GM12873 (cell line): ENCODE measurements at regions not wholly inside any gene's neighbourhood (a gene's known extent, or its start where the extent isn't known, plus 50 kb on each side); places are given as distances from the start of the nearest gene placed in this dataset.

Source experiments
- TF ChIP-seq, protein P1 (sequence below): IDR thresholded peaks from 2 replicates; pipeline ENCODE4 v1.5.1; 2012; ENCODE audit warnings: low read depth, mild to moderate bottlenecking, moderate library complexity, low read length, control low read depth; ENCODE audit not compliant: insufficient read depth; ENCODE audit errors: missing control alignments

DNA sequence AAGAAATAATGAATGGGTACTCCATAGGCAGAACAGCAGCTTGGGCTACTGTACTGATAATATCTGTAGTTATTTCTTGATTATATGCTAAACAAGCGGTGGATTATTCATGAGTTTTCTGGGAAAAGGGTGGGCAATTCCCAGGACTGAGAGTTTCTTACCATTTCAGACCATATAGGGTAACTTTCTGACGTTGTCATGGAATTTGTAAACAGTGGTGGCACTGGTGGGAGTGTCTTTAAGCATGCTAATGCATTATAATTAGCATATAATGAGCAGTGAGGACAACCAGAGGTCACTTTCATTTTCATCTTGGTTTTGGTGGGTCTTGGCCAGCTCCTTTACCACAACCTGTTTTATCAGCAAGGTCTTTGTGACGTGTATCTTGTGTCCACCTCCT, 399.7 kb downstream of the CDC14C start:
- TF ChIP-seq, protein P1, sequence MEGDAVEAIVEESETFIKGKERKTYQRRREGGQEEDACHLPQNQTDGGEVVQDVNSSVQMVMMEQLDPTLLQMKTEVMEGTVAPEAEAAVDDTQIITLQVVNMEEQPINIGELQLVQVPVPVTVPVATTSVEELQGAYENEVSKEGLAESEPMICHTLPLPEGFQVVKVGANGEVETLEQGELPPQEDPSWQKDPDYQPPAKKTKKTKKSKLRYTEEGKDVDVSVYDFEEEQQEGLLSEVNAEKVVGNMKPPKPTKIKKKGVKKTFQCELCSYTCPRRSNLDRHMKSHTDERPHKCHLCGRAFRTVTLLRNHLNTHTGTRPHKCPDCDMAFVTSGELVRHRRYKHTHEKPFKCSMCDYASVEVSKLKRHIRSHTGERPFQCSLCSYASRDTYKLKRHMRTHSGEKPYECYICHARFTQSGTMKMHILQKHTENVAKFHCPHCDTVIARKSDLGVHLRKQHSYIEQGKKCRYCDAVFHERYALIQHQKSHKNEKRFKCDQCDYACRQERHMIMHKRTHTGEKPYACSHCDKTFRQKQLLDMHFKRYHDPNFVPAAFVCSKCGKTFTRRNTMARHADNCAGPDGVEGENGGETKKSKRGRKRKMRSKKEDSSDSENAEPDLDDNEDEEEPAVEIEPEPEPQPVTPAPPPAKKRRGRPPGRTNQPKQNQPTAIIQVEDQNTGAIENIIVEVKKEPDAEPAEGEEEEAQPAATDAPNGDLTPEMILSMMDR, result no peak

DNA sequence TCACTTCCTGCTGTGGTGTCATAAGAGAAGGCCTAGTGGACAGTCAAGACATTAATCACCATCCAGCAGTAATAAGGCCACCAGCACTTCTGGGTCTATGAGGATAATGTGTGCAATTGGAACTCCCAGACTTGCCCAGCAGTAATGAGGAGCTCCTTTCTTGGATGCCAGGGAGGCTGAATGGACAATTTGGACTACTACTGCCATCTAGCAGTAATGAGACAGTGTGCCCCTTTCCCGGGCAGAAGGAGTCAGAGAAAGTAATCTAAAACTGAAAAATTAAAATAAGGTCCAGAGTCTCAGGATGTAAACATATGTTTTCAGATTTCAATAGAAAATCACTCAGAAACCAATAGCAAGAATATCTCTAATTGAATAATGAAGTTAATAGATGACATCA, 400.4 kb downstream of the CDC14C start:
- TF ChIP-seq, protein P1, result no peak

DNA sequence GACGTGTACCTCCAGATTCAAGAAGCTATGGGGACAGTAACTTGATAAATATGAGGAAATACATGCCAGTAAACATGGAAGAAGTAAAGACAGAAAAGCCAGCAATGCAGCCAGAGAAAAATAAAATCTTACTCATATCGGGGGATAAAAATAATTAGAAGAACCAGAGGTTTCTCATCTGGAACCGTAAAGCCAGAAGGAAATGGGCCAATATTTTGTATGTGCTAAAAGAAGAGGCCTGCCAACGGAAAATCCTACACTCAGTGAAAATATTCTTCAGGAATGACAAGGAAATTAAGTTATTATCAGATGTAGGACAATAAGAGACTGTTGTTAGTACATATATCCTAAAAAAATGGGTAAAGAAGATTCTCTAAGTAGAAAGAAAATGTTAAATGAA, 401.2 kb downstream of the CDC14C start:
- TF ChIP-seq, protein P1, result no peak

DNA sequence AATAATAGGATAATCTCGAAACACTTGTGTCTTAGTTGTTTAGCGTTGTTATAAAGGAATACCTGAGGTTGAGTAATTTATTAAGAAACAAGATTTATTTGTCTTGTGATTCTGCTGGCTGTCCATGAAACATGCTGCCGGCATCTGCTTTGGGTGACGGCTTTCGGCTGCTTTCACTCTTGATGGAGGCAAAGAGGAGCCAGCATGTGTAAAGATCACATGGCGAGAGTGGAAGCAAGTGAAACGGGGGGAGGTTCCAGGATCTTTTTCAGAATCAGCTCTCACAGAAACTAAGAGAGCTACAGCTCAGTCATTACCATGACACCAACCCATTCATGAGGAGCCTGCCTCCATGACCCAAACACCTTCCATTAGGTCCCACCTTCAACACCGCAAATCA, 402.8 kb downstream of the CDC14C start:
- TF ChIP-seq, protein P1, result no peak

DNA sequence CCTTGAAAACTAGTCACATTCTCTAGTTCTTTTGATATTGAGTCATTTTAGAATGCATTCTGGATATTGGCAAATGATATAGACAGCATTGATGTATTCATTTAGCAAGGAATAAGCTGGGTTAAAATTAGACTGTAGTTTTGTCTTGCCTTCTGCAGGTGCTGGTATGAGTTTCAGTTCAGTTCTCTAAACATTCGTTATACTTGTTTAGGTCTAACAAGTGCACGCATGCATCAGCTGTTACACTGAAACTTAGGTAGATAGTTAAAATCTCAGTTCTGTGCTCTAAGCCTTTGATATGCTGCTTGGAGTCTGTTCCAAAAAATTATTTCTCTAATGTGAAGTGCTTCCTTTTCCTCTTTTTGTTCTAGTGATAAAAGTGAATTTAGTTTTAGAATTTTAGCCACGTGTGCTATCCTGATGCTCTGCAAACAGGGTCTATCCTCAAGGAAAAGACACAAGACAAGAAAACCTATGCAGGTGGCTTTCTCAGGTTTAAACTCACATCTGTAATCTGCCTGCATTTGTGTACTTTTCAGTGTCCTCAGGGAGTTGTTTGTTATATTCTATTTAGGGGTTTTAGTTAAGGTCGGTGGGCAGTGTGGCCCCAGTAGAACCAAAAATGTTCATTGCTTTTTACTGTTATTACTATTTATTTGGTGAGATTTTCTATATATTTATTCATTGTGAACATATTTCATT, 409.0 kb downstream of the CDC14C start:
- TF ChIP-seq, protein P1, result no peak

DNA sequence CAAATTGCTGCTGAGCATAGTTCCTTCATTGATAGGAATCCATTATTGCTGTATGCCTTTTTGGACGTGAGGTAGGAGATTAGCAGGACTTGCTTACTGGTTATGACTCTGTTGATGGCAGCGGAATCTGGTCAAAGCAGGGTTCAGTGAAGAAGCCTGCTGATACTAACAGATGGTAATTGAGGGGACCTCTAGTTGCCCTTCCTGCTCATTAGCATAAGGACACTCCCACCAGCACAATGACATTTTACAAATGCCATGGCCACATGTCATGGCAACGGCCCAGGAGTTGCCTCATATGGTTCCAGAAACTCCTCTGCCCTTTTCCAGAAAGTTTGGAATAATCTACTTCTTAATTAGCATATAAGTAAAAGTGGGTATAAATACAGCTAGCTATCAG, 417.5 kb downstream of the CDC14C start:
- TF ChIP-seq, protein P1, result no peak

DNA sequence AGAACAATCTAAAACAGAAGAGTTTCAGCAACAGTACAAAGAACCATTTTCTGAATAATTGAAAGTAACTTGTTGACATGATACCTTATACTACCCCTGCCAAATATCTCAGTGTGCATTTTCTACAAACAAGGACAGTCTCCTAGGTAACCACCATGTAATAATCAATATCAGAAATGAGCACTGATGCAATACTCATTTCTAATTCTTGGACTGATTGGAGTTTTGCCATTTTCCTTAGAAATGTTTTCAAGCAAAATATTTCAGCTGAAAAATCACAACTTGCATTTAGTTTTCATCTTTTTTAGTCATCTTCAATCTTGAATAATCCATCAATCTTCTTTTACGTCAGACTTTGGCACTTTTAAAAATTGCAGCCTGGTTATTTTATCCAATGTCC, 420.2 kb downstream of the CDC14C start:
- TF ChIP-seq, protein P1, result no peak
